ENCODE measurements at regions not wholly inside any gene's neighbourhood (a gene's known extent, or its start where the extent isn't known, plus 50 kb on each side); places are given as distances from the start of the nearest gene placed in this dataset.
"Not testable (repeated sequence)": the region's sequence is repeated elsewhere in the genome, so short reads cannot be mapped to it uniquely, and the experiment has no call there.

DNA sequence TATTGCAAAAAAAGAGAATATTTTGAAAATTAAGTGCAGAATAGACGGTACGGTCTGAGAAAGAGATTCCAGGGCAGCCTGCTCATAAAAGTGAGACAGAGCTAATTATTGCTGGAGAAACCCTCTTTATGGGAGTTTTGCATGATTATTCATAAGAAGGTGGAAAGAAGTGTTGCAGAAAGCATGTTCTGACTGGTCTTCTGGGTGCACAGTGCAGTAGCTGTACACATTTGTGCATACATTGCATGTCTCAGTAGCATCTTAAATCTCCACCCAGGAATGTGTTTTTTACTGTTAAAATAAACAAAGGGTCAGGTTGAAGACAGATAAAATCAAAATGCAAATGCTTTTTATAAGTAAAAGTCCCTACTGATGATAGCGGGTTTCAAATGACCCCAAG is 1813.6 kb upstream of the DEFB115 start:
- Histone ChIP-seq H3K4me1 (ENCODE audit: control insufficient read depth, insufficient read depth, low read length) (no peaks in the 10 kb centered on the region), H3K4me3 (ENCODE audit: low read depth, low read length) (no peak overlapping the region), H3K36me3 (ENCODE audit: control insufficient read depth in 2 of 2, insufficient read depth in 1 of 2, low read length in 2 of 2) (no peaks in the 10 kb centered on the region), H3K27ac (ENCODE audit: extremely low read depth, low read depth, low read length) (no peak overlapping the region), H3K9me3 (ENCODE audit: control insufficient read depth, insufficient read depth, low read depth, low read length) (no peaks in the 10 kb centered on the region)
- ChIA-PET CTCF (interaction anchor here (0.5 to 1.8 kb wide), 6 partner anchors 11 to 343 kb away, joined by 3 to 4 read pairs (median 3); no protein-coding TSS in a partner anchor), POLR2A (no interaction called here)
- TF ChIP-seq ZNF626 (tag by site-specific recombination; IDR thresholded peaks at IDR 0.05) (no peak), TRIM28 (IDR thresholded peaks at IDR 0.05; ENCODE audit: borderline replicate concordance, low read length) (no peak), HOXD13 (CRISPR knock-in tag; IDR thresholded peaks at IDR 0.05; ENCODE audit: borderline replicate concordance) (no peak)
- TF ChIP-seq, protein P1, sequence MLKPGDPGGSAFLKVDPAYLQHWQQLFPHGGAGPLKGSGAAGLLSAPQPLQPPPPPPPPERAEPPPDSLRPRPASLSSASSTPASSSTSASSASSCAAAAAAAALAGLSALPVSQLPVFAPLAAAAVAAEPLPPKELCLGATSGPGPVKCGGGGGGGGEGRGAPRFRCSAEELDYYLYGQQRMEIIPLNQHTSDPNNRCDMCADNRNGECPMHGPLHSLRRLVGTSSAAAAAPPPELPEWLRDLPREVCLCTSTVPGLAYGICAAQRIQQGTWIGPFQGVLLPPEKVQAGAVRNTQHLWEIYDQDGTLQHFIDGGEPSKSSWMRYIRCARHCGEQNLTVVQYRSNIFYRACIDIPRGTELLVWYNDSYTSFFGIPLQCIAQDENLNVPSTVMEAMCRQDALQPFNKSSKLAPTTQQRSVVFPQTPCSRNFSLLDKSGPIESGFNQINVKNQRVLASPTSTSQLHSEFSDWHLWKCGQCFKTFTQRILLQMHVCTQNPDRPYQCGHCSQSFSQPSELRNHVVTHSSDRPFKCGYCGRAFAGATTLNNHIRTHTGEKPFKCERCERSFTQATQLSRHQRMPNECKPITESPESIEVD (tag by site-specific recombination; IDR thresholded peaks at IDR 0.05), result no peak

- H3K4me3 ChIP-seq (ENCODE audit: low read depth, low read length); H3K9me3 ChIP-seq (ENCODE audit: control insufficient read depth, insufficient read depth, low read depth, low read length); H3K27ac ChIP-seq (ENCODE audit: extremely low read depth, low read depth, low read length); H3K36me3 ChIP-seq (ENCODE audit: control insufficient read depth in 2 of 2, insufficient read depth in 1 of 2, low read length in 2 of 2); H3K4me1 ChIP-seq (ENCODE audit: control insufficient read depth, insufficient read depth, low read length); POLR2A ChIA-PET: not testable (repeated sequence)
- CTCF ChIA-PET, result interaction anchor here (0.6 to 1.4 kb wide), 3 partner anchors 94 to 320 kb away, joined by 3 to 4 read pairs (median 4); no protein-coding TSS in a partner anchor
Observed at GRCh38 chr20:29445050-29445907, 1812.2 kb upstream of the DEFB115 start.

GRCh38 chr20:29447517-29448484 is 1809.7 kb upstream of the DEFB115 start:
- H3K36me3 ChIP-seq (ENCODE audit: control insufficient read depth in 2 of 2, insufficient read depth in 1 of 2, low read length in 2 of 2); H3K4me3 ChIP-seq (ENCODE audit: low read depth, low read length); H3K27ac ChIP-seq (ENCODE audit: extremely low read depth, low read depth, low read length); H3K9me3 ChIP-seq (ENCODE audit: control insufficient read depth, insufficient read depth, low read depth, low read length); H3K4me1 ChIP-seq (ENCODE audit: control insufficient read depth, insufficient read depth, low read length); POLR2A ChIA-PET: not testable (repeated sequence)
- CTCF ChIA-PET, result interaction anchor here (0.7 kb wide), 1 partner anchor 26 kb away, joined by 3 read pairs; no protein-coding TSS in a partner anchor

DNA sequence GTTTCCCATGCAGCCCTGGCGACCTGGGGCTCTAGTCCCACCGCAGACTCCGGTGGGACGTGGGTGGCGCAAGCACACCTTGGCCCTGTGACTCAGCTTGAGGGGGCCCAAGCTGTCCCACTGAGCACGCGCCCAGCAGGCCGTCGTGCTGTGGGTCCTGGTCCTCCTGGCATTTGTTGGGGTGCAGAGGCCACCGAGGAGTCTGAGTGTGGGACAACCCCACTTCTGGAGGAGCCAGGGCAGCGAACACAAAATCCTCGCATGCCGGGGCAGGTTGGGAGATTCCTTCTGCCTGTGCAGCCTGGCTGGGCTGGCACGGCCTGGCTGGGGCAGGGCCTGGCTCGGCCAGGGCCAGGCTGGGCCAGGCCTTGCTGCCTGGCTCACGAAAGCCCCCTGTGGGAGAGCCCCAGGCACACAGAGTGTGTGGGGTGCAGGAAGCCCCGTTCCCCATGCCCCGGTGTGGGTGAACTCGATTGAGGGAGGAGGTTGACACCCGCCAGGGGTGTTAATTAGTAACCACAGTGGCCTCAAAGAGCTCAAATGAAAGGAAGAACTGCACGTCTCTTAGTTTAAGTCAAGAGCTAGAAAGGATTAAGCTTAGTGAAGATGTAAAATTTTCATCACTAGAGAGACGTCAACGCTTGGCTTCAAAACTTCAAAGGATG is 1808.5 kb upstream of the DEFB115 start:
- ChIA-PET CTCF (interaction anchor here (0.9 kb wide), 1 partner anchor 90 kb away, joined by 4 read pairs; no protein-coding TSS in a partner anchor), POLR2A (no interaction called here)
- no peak overlapping the region for H3K27ac ChIP-seq (ENCODE audit: extremely low read depth, low read depth, low read length)
- no peaks in the 10 kb centered on the region for H3K4me1 ChIP-seq (ENCODE audit: control insufficient read depth, insufficient read depth, low read length)
- no peaks in the 10 kb centered on the region for H3K36me3 ChIP-seq (ENCODE audit: control insufficient read depth in 2 of 2, insufficient read depth in 1 of 2, low read length in 2 of 2)
- no peak overlapping the region for H3K4me3 ChIP-seq (ENCODE audit: low read depth, low read length)
- no peaks in the 10 kb centered on the region for H3K9me3 ChIP-seq (ENCODE audit: control insufficient read depth, insufficient read depth, low read depth, low read length)
- no peak for TF ChIP-seq ZSCAN23 (tag by site-specific recombination; IDR thresholded peaks at IDR 0.05)
- TF ChIP-seq, protein P2, sequence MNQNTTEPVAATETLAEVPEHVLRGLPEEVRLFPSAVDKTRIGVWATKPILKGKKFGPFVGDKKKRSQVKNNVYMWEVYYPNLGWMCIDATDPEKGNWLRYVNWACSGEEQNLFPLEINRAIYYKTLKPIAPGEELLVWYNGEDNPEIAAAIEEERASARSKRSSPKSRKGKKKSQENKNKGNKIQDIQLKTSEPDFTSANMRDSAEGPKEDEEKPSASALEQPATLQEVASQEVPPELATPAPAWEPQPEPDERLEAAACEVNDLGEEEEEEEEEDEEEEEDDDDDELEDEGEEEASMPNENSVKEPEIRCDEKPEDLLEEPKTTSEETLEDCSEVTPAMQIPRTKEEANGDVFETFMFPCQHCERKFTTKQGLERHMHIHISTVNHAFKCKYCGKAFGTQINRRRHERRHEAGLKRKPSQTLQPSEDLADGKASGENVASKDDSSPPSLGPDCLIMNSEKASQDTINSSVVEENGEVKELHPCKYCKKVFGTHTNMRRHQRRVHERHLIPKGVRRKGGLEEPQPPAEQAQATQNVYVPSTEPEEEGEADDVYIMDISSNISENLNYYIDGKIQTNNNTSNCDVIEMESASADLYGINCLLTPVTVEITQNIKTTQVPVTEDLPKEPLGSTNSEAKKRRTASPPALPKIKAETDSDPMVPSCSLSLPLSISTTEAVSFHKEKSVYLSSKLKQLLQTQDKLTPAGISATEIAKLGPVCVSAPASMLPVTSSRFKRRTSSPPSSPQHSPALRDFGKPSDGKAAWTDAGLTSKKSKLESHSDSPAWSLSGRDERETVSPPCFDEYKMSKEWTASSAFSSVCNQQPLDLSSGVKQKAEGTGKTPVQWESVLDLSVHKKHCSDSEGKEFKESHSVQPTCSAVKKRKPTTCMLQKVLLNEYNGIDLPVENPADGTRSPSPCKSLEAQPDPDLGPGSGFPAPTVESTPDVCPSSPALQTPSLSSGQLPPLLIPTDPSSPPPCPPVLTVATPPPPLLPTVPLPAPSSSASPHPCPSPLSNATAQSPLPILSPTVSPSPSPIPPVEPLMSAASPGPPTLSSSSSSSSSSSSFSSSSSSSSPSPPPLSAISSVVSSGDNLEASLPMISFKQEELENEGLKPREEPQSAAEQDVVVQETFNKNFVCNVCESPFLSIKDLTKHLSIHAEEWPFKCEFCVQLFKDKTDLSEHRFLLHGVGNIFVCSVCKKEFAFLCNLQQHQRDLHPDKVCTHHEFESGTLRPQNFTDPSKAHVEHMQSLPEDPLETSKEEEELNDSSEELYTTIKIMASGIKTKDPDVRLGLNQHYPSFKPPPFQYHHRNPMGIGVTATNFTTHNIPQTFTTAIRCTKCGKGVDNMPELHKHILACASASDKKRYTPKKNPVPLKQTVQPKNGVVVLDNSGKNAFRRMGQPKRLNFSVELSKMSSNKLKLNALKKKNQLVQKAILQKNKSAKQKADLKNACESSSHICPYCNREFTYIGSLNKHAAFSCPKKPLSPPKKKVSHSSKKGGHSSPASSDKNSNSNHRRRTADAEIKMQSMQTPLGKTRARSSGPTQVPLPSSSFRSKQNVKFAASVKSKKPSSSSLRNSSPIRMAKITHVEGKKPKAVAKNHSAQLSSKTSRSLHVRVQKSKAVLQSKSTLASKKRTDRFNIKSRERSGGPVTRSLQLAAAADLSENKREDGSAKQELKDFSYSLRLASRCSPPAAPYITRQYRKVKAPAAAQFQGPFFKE (tag by site-specific recombination; IDR thresholded peaks at IDR 0.05; ENCODE audit: borderline replicate concordance), result no peak
- TF ChIP-seq ZFHX2 (tag by site-specific recombination; conservative IDR thresholded peaks at IDR 0.05), result no peak
- TF ChIP-seq KLF7 (tag by site-specific recombination; IDR thresholded peaks at IDR 0.05; ENCODE audit: borderline replicate concordance), result no peak
- TF ChIP-seq ZNF501 (tag by site-specific recombination; IDR thresholded peaks at IDR 0.05), result no peak
- TF ChIP-seq, protein P3, sequence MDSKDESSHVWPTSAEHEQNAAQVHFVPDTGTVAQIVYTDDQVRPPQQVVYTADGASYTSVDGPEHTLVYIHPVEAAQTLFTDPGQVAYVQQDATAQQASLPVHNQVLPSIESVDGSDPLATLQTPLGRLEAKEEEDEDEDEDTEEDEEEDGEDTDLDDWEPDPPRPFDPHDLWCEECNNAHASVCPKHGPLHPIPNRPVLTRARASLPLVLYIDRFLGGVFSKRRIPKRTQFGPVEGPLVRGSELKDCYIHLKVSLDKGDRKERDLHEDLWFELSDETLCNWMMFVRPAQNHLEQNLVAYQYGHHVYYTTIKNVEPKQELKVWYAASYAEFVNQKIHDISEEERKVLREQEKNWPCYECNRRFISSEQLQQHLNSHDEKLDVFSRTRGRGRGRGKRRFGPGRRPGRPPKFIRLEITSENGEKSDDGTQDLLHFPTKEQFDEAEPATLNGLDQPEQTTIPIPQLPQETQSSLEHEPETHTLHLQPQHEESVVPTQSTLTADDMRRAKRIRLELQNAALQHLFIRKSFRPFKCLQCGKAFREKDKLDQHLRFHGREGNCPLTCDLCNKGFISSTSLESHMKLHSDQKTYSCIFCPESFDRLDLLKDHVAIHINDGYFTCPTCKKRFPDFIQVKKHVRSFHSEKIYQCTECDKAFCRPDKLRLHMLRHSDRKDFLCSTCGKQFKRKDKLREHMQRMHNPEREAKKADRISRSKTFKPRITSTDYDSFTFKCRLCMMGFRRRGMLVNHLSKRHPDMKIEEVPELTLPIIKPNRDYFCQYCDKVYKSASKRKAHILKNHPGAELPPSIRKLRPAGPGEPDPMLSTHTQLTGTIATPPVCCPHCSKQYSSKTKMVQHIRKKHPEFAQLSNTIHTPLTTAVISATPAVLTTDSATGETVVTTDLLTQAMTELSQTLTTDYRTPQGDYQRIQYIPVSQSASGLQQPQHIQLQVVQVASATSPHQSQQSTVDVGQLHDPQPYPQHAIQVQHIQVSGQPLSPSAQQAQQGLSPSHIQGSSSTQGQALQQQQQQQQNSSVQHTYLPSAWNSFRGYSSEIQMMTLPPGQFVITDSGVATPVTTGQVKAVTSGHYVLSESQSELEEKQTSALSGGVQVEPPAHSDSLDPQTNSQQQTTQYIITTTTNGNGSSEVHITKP (tag by site-specific recombination; IDR thresholded peaks at IDR 0.05), result no peak
